ELF-1 (cell line): ENCODE measurements at regions not wholly inside any gene's neighbourhood (a gene's known extent, or its start where the extent isn't known, plus 50 kb on each side); places are given as distances from the start of the nearest gene placed in this dataset.

Experiments used
- DNase-seq: peaks from one replicate; pipeline ENCODE4 v3.0.0-alpha.2; 2016; ENCODE audit warnings: low read depth, low spot score

GRCh38 chr12:38977132-38977531 lies 71.7 kb upstream of the CPNE8 start:
- DNase-seq: no peak

GRCh38 chr12:38969706-38970105 lies 64.3 kb upstream of the CPNE8 start:
- DNase-seq: no peak

GRCh38 chr12:38961683-38962082 lies 56.3 kb upstream of the CPNE8 start:
- no peak for DNase-seq

DNA sequence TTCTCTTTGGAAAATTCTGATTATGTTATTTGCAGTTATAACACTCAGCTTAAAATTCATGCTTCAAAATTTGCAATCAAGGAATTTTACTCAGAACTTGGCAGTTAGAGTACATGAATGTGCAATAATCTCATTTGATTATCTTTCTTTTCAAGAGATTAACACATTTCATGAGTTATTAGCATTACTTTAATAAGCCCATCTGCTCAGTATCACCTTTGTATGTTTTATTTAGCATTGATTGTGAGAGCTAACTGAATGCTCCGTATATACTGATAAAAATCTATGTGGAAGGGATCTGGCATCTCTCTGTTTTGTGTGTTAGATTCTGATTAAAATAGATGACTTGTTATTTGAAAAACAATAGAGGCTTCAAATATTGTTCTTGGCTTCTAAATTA lies 55.6 kb upstream of the CPNE8 start:
- no peak for DNase-seq

DNA sequence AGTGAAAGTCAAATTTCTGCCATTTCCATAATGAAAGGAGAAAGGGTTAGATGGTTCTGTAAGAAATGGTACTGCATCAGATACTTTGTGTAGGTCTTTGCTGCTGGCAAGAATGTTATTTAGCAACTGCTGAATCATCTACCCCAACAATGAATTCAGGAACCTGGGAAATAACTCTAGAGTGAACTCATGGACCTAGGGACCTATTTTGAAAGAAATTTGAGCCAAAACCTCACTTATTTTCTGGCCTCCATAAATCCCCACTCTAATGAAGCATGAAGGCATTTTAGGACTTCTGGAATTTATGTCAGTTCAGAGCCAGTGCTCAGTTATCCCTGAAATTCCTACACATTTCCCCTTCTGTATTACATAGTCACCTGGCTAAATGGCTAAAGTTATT lies 50.9 kb upstream of the CPNE8 start:
- DNase-seq: no peak
